SK-N-SH treated with all-trans-retinoic acid at 6 μM for 48 hours (cell line): ENCODE measurements at regions not wholly inside any gene's neighbourhood (a gene's known extent, or its start where the extent isn't known, plus 50 kb on each side); places are given as distances from the start of the nearest gene placed in this dataset.

Experiments used
- ARNTL ChIP-seq: fragments of 450-650 bp; formaldehyde crosslinking; IDR thresholded peaks from 2 replicates; pipeline ENCODE4 v1.5.0; 2020; ENCODE audit warnings: low read depth, mild to moderate bottlenecking, moderate library complexity, borderline replicate concordance
- CREB5 ChIP-seq: fragments of 250-450 bp; sonication (Bioruptor Pico); IDR thresholded peaks from 2 replicates; pipeline ENCODE4 v1.5.1; 2020; ENCODE audit warnings: low read depth, mild to moderate bottlenecking, moderate library complexity
- CSDC2 ChIP-seq: fragments of 250-450 bp; sonication (Bioruptor Pico); IDR thresholded peaks from 2 replicates; pipeline ENCODE4 v1.5.0; 2020; ENCODE audit warnings: mild to moderate bottlenecking, moderate library complexity
- ISL1 ChIP-seq: fragments of 250-450 bp; sonication (Bioruptor Pico); IDR thresholded peaks from 2 replicates; pipeline ENCODE4 v2.1.2; 2022; ENCODE audit warnings: mild to moderate bottlenecking, moderate library complexity
- PATZ1 ChIP-seq: fragments of 250-450 bp; sonication (Bioruptor Pico); IDR thresholded peaks from 2 replicates; pipeline ENCODE4 v1.8.0; 2020; ENCODE audit warnings: mild to moderate bottlenecking, moderate library complexity, borderline replicate concordance
- RARB ChIP-seq: fragments of 250-450 bp; sonication (Bioruptor Pico); IDR thresholded peaks from 2 replicates; pipeline ENCODE4 v1.8.0; 2021; ENCODE audit warnings: mild to moderate bottlenecking, moderate library complexity
- SNAI2 ChIP-seq: fragments of 250-450 bp; sonication (Bioruptor Pico); IDR thresholded peaks from 2 replicates; pipeline ENCODE4 v1.5.0; 2020; ENCODE audit warnings: mild to moderate bottlenecking, moderate library complexity
- TCF4 ChIP-seq: fragments of 250-450 bp; sonication (Bioruptor Pico); IDR thresholded peaks from 2 replicates; pipeline ENCODE4 v1.8.0; 2021; ENCODE audit warnings: mild to moderate bottlenecking, moderate library complexity, borderline replicate concordance
- ZC3H10 ChIP-seq: fragments of 250-450 bp; sonication (Bioruptor Pico); IDR thresholded peaks from 2 replicates; pipeline ENCODE4 v1.5.1; 2021; ENCODE audit warnings: mild to moderate bottlenecking, moderate library complexity
- ZFP30 ChIP-seq: fragments of 450-650 bp; formaldehyde crosslinking; IDR thresholded peaks from 2 replicates; pipeline ENCODE4 v1.5.0; 2022; ENCODE audit warnings: mild to moderate bottlenecking, moderate library complexity
- ZNF565 ChIP-seq: fragments of 450-650 bp; formaldehyde crosslinking; conservative IDR thresholded peaks from 2 replicates; pipeline ENCODE4 v1.5.0; 2020; ENCODE audit warnings: low read depth, mild to moderate bottlenecking, moderate library complexity
- ZNF70 ChIP-seq: fragments of 450-650 bp; formaldehyde crosslinking; IDR thresholded peaks from 2 replicates; pipeline ENCODE4 v1.5.0; 2020; ENCODE audit warnings: mild to moderate bottlenecking, moderate library complexity

- TF ChIP-seq ZFP30, result no peak
- no peak for TF ChIP-seq TCF4
- TF ChIP-seq ZNF565 (CRISPR knock-in tag), result no peak
- TF ChIP-seq CSDC2 (CRISPR knock-in tag), result no peak
- no peak for TF ChIP-seq ISL1 (CRISPR knock-in tag)
- TF ChIP-seq ARNTL (CRISPR knock-in tag), result no peak
- no peak for TF ChIP-seq RARB (CRISPR knock-in tag)
- TF ChIP-seq CREB5 (CRISPR knock-in tag), result no peak
- no peak for TF ChIP-seq ZNF70 (CRISPR knock-in tag)
- no peak for TF ChIP-seq PATZ1 (CRISPR knock-in tag)
- no peak for TF ChIP-seq SNAI2 (CRISPR knock-in tag)
- TF ChIP-seq ZC3H10 (CRISPR knock-in tag), result no peak
Measured at GRCh38 chr13:76687467-76687866, 198.7 kb downstream of the KCTD12 start.
